ENCODE measurements at regions not wholly inside any gene's neighbourhood (a gene's known extent, or its start where the extent isn't known, plus 50 kb on each side); places are given as distances from the start of the nearest gene placed in this dataset.

DNA sequence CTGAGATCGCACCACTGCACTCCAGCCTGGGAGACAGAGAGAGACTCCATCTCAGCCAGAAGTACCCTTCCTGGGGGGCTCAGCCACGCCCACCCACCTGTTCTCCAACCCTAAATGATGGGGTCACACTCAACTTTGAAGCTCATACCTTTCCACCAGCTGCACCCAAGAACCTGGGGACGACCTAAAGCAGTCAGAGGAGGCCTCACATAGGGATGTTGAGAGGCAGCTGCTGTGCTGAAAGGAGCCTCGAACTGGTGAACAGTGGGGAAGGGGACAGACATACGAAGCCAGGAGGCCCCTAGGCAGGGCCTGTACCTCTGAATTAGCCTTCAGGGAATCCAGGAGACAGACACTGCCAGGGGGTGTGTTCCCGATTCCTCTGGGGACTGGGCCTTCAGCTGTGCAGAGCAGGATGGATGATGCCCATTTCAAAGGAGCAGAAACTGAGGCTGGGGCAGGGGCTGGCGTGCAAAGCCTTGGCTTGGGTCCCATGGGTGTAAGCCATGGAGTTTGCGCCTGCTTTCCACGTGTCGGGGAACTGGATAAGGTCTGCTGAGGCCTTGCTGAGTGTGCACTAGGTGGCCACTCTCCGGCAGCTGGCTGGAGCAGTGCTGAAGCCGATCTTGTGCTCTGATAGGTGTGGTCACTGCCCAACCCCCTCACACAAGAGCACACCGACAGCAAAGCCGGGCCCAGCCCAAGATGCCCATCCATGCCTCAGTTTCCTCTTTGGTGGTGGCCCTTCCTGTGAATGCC lies 130.8 kb downstream of the CPZ start:
- no peak overlapping the region for H2AFZ ChIP-seq (ENCODE audit: control insufficient read depth, low read length)
- H3K36me3 ChIP-seq (ENCODE audit: control insufficient read depth in 2 of 2, extremely low read depth in 1 of 2, insufficient read depth in 2 of 2, low read length in 2 of 2): no peaks in the 10 kb centered on the region
- no peak overlapping the region for H3K27ac ChIP-seq (ENCODE audit: control insufficient read depth, insufficient read depth, low read length)
- H4K20me1 ChIP-seq (ENCODE audit: control insufficient read depth, extremely low read depth, insufficient read depth, low read length): no peaks in the 10 kb centered on the region
- no peak overlapping the region for H3K4me3 ChIP-seq (ENCODE audit: control insufficient read depth in 2 of 3, extremely low read depth in 1 of 3, insufficient read depth in 2 of 3, low read depth in 1 of 3, low read length in 3 of 3)
- H3K4me2 ChIP-seq (ENCODE audit: control insufficient read depth, extremely low read depth, insufficient read depth, low read depth, low read length): no peak overlapping the region
- dilution Hi-C loops (cut with MboI; ENCODE audit: extremely low pct_ligation_motif_present, low sequenced_read_pairs): no loop called here
- no peaks in the 10 kb centered on the region for H3K27me3 ChIP-seq (ENCODE audit: control insufficient read depth, extremely low read depth, insufficient read depth, low read length)
- TF ChIP-seq, protein P1, sequence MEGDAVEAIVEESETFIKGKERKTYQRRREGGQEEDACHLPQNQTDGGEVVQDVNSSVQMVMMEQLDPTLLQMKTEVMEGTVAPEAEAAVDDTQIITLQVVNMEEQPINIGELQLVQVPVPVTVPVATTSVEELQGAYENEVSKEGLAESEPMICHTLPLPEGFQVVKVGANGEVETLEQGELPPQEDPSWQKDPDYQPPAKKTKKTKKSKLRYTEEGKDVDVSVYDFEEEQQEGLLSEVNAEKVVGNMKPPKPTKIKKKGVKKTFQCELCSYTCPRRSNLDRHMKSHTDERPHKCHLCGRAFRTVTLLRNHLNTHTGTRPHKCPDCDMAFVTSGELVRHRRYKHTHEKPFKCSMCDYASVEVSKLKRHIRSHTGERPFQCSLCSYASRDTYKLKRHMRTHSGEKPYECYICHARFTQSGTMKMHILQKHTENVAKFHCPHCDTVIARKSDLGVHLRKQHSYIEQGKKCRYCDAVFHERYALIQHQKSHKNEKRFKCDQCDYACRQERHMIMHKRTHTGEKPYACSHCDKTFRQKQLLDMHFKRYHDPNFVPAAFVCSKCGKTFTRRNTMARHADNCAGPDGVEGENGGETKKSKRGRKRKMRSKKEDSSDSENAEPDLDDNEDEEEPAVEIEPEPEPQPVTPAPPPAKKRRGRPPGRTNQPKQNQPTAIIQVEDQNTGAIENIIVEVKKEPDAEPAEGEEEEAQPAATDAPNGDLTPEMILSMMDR (optimal IDR thresholded peaks at IDR 0.05 in 1 of 3, IDR thresholded peaks at IDR 0.05 in 1 of 3, conservative IDR thresholded peaks at IDR 0.05 in 1 of 3; ENCODE audit: extremely low read depth in 1 of 3, insufficient read depth in 2 of 3, low read length in 3 of 3): no peak
- TF ChIP-seq EZH2 (IDR thresholded peaks at IDR 0.05; ENCODE audit: low read length): no peak
- H3K9me3 ChIP-seq (ENCODE audit: control insufficient read depth, low read depth, low read length): no peaks in the 10 kb centered on the region
- no peak for DNase-seq (ENCODE audit: low read depth, low spot score)
- no peaks in the 10 kb centered on the region for H3K79me2 ChIP-seq (ENCODE audit: control insufficient read depth, insufficient read depth, low read length)
- FAIRE-seq: no peak
- H3K9ac ChIP-seq (ENCODE audit: control insufficient read depth, extremely low read depth, insufficient read depth, low read length): no peak overlapping the region
- H3K4me1 ChIP-seq (ENCODE audit: control insufficient read depth, extremely low read depth, insufficient read depth, low read length): no peaks in the 10 kb centered on the region
- no peaks in the 10 kb centered on the region for H3K9me1 ChIP-seq (ENCODE audit: control insufficient read depth, extremely low read depth, insufficient read depth, low read length)

DNA sequence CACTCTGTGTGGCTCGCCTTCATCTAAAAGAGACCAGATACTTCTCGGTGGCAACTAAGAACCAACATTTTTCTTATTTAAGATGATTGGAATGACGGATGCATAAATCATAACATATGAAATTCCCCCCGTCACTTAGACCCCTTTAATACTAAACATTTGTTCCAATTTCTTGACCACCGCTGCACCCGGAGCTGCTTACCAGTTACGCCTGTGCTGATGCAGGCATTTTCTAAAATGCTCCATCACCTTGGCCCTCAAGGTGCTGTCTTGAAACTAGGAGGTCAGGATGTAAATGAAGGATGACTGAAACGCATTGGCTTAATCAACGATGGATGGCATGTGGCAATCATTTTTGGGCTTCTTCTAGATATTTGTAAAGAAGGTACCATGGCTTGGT lies 130.0 kb downstream of the CPZ start:
- Histone ChIP-seq H3K27me3 (ENCODE audit: control insufficient read depth, extremely low read depth, insufficient read depth, low read length) (no peaks in the 10 kb centered on the region), H4K20me1 (ENCODE audit: control insufficient read depth, extremely low read depth, insufficient read depth, low read length) (no peaks in the 10 kb centered on the region), H3K4me2 (ENCODE audit: control insufficient read depth, extremely low read depth, insufficient read depth, low read depth, low read length) (no peak overlapping the region), H3K36me3 (ENCODE audit: control insufficient read depth in 2 of 2, extremely low read depth in 1 of 2, insufficient read depth in 2 of 2, low read length in 2 of 2) (no peaks in the 10 kb centered on the region), H3K79me2 (ENCODE audit: control insufficient read depth, insufficient read depth, low read length) (no peaks in the 10 kb centered on the region), H3K9ac (ENCODE audit: control insufficient read depth, extremely low read depth, insufficient read depth, low read length) (no peak overlapping the region), H3K9me1 (ENCODE audit: control insufficient read depth, extremely low read depth, insufficient read depth, low read length) (no peaks in the 10 kb centered on the region), H3K9me3 (ENCODE audit: control insufficient read depth, low read depth, low read length) (no peaks in the 10 kb centered on the region), H2AFZ (ENCODE audit: control insufficient read depth, low read length) (no peak overlapping the region), H3K4me3 (ENCODE audit: control insufficient read depth in 2 of 3, extremely low read depth in 1 of 3, insufficient read depth in 2 of 3, low read depth in 1 of 3, low read length in 3 of 3) (no peak overlapping the region), H3K4me1 (ENCODE audit: control insufficient read depth, extremely low read depth, insufficient read depth, low read length) (no peaks in the 10 kb centered on the region), H3K27ac (ENCODE audit: control insufficient read depth, insufficient read depth, low read length) (no peak overlapping the region)
- DNase-seq (ENCODE audit: low read depth, low spot score) (no peak), FAIRE-seq (no peak)
- no peak for TF ChIP-seq EZH2 (IDR thresholded peaks at IDR 0.05; ENCODE audit: low read length)
- TF ChIP-seq, protein P1 (optimal IDR thresholded peaks at IDR 0.05 in 1 of 3, IDR thresholded peaks at IDR 0.05 in 1 of 3, conservative IDR thresholded peaks at IDR 0.05 in 1 of 3; ENCODE audit: extremely low read depth in 1 of 3, insufficient read depth in 2 of 3, low read length in 3 of 3): no peak
- dilution Hi-C loops (cut with MboI; ENCODE audit: extremely low pct_ligation_motif_present, low sequenced_read_pairs): no loop called here
